Endothelial cell of umbilical vein (primary cell): ENCODE measurements at regions not wholly inside any gene's neighbourhood (a gene's known extent, or its start where the extent isn't known, plus 50 kb on each side); places are given as distances from the start of the nearest gene placed in this dataset.

Experiments
- BruUV-seq: library from RNA; stranded (reverse); fragments of 400-500 nt; replicated peaks from 2 replicates; lab custom pipeline; 2021; lab: Mats Ljungman, UMichigan
- CTCF ChIA-PET: fragments of 300-600, 350-600 bp; sonication (Branson Sonifier 250); formaldehyde crosslinking; loops from one replicate; lab custom pipeline; 2021; ENCODE audit warnings: antibody characterized with exemption, inconsistent platforms; lab: Charles Lee
- POLR2A ChIA-PET: fragments of 300-600, 350-600 bp; sonication (Branson Sonifier 250); formaldehyde crosslinking; loops from one replicate; lab custom pipeline; 2021; ENCODE audit warnings: antibody characterized with exemption, inconsistent platforms; lab: Charles Lee
- DNase-seq: peaks from one replicate; pipeline ENCODE4 v3.0.0-alpha.2; 2011; ENCODE audit warnings: low read depth, low spot score
- FAIRE-seq: peaks from 2 replicates; lab custom pipeline; 2011; peaks lifted over from hg19 to GRCh38; lab: Jason Lieb, UNC
- H2AFZ ChIP-seq: 2 replicates; pipeline ENCODE4 v1.6.0; 2012; ENCODE audit warnings: low read depth, low read length, control low read depth, inconsistent platforms
- H3K27ac ChIP-seq: 2 replicates; pipeline ENCODE4 v1.5.1; 2011; ENCODE audit warnings: low read depth, mild to moderate bottlenecking, control low read depth, low read length, moderate library complexity; ENCODE audit not compliant: insufficient read depth
- H3K27me3 ChIP-seq, 2 experiments: 2 replicates each; pipeline versions ENCODE4 v1.6.0 to v1.6.1; 2011; ENCODE audit warnings: low read length in 2 of 2, mixed read lengths in 1 of 2; ENCODE audit not compliant: control insufficient read depth in 2 of 2, insufficient read depth in 2 of 2
- H3K36me3 ChIP-seq, 2 experiments: 2 replicates in 1 of 2; 3 replicates in 1 of 2; pipeline ENCODE4 v1.5.1; 2011; ENCODE audit warnings: low read length in 2 of 2, mild to moderate bottlenecking in 1 of 2, moderate library complexity in 1 of 2; ENCODE audit not compliant: control insufficient read depth in 2 of 2, insufficient read depth in 2 of 2; ENCODE audit errors: extremely low read depth in 1 of 2
- H3K4me1 ChIP-seq: 3 replicates; pipeline ENCODE4 v1.5.1; 2011; ENCODE audit warnings: mild to moderate bottlenecking, low read length; ENCODE audit not compliant: control insufficient read depth, insufficient read depth; ENCODE audit errors: extremely low read depth
- H3K4me2 ChIP-seq: 2 replicates; pipeline ENCODE4 v1.6.1; 2011; ENCODE audit warnings: low read length, control low read depth, mixed read lengths; ENCODE audit not compliant: insufficient read depth
- H3K4me3 ChIP-seq, 3 experiments: fragments of 200-600 bp in 1 of 3; sonication (generic), shearing (Covaris generic) in 1 of 3; replicated peaks in 1 of 3; 2 replicates each; pipeline ENCODE4 v1.5.1; 2011 to 2016; ENCODE audit warnings: control low read depth in 3 of 3, low read length in 3 of 3, mild to moderate bottlenecking in 2 of 3, inconsistent platforms in 1 of 3, low read depth in 1 of 3, moderate library complexity in 1 of 3; ENCODE audit not compliant: insufficient read depth in 1 of 3
- H3K79me2 ChIP-seq: 2 replicates; pipeline ENCODE4 v1.6.0; 2012; ENCODE audit warnings: low read length, inconsistent platforms; ENCODE audit not compliant: control insufficient read depth, insufficient read depth
- H3K9ac ChIP-seq: replicated peaks from 2 replicates; pipeline ENCODE3; 2011; ENCODE audit warnings: low read length, control low read depth; ENCODE audit not compliant: insufficient read depth; ENCODE audit errors: extremely low read depth
- H3K9me1 ChIP-seq: replicated peaks from 3 replicates; pipeline ENCODE4 v1.6.0; 2011; ENCODE audit warnings: mild to moderate bottlenecking, low read length; ENCODE audit not compliant: control insufficient read depth, insufficient read depth; ENCODE audit errors: extremely low read depth
- H3K9me3 ChIP-seq: replicated peaks from 2 replicates; pipeline ENCODE4 v1.5.1; 2012; ENCODE audit warnings: low read length, inconsistent platforms; ENCODE audit not compliant: control insufficient read depth, insufficient read depth
- H4K20me1 ChIP-seq: replicated peaks from 2 replicates; pipeline ENCODE3; 2011; ENCODE audit warnings: mild to moderate bottlenecking, low read length; ENCODE audit not compliant: control insufficient read depth, insufficient read depth; ENCODE audit errors: extremely low read depth
- EZH2 ChIP-seq: IDR thresholded peaks from 2 replicates; pipeline ENCODE4 v1.6.1; 2012; ENCODE audit warnings: borderline replicate concordance, low read depth, mild to moderate bottlenecking, moderate library complexity, low read length, inconsistent platforms; ENCODE audit not compliant: severe bottlenecking
- FOS ChIP-seq: IDR thresholded peaks from 2 replicates; pipeline ENCODE4 v1.6.1; 2011; ENCODE audit warnings: mild to moderate bottlenecking, low read length, moderate library complexity, borderline replicate concordance; ENCODE audit not compliant: insufficient read depth
- GATA2 ChIP-seq: IDR thresholded peaks from 2 replicates; pipeline ENCODE4 v1.7.0; 2011; ENCODE audit warnings: low read depth, mild to moderate bottlenecking, moderate library complexity, mixed read lengths, low read length; ENCODE audit not compliant: insufficient read length, insufficient read depth
- JUN ChIP-seq: IDR thresholded peaks from 2 replicates; pipeline ENCODE4 v1.6.1; 2011; ENCODE audit warnings: borderline replicate concordance, low read depth; ENCODE audit not compliant: insufficient read length, insufficient read depth
- MYC ChIP-seq: IDR thresholded peaks from one replicate; pipeline ENCODE4 v1.6.1; 2011; ENCODE audit warnings: mild to moderate bottlenecking, low read depth, low read length
- POLR2A ChIP-seq: IDR thresholded peaks from 2 replicates; pipeline ENCODE4 v1.6.1; 2012; ENCODE audit warnings: low read depth, mild to moderate bottlenecking, control low read depth, low read length
- POLR2AphosphoS5 ChIP-seq: IDR thresholded peaks from 2 replicates; pipeline ENCODE4 v1.6.1; 2012; ENCODE audit warnings: low read depth, mild to moderate bottlenecking, control low read depth, low read length, moderate library complexity; ENCODE audit not compliant: insufficient read depth
- dilution Hi-C: fragments of 300-500 bp; cut with MboI; formaldehyde crosslinking; loops from one replicate; pipeline ENCODE4 v1.15.0; 2019; ENCODE audit warnings: low sequenced_read_pairs; ENCODE audit not compliant: extremely low pct_ligation_motif_present
- intact Hi-C: fragments of 100-400 bp; cut with micrococcal nuclease; formaldehyde crosslinking; loops from one replicate; pipeline ENCODE4 v1.10.0; 2022
- TF ChIP-seq, protein P1 (sequence below), 2 donors: IDR thresholded peaks; 1 replicate in 1 of 2; 2 replicates in 1 of 2; pipeline ENCODE4 v1.5.1; 2011; ENCODE audit warnings: low read length in 2 of 2, mild to moderate bottlenecking in 2 of 2, moderate library complexity in 2 of 2, control low read depth in 1 of 2, inconsistent platforms in 1 of 2, low read depth in 1 of 2; ENCODE audit not compliant: insufficient read depth in 1 of 2; ENCODE audit errors: extremely low read depth in 1 of 2
- TF ChIP-seq, protein P2 (sequence below): IDR thresholded peaks from 2 replicates; pipeline ENCODE4 v1.6.1; 2011; ENCODE audit not compliant: insufficient read depth, insufficient read length

- Histone ChIP-seq H3K9ac (no peak overlapping the region), H3K4me2 (no peak overlapping the region), H3K36me3 (no peaks in the 10 kb centered on the region), H3K79me2 (no peaks in the 10 kb centered on the region), H3K4me1 (no peaks in the 10 kb centered on the region), H3K9me3 (no peaks in the 10 kb centered on the region), H2AFZ (no peak overlapping the region), H3K27me3 (no peaks in the 10 kb centered on the region), H4K20me1 (no peaks in the 10 kb centered on the region), H3K9me1 (no peaks in the 10 kb centered on the region), H3K4me3 (no peak overlapping the region), H3K27ac (no peak overlapping the region)
- ChIA-PET POLR2A (no interaction called here), CTCF (interaction anchor here (0.9 to 1.5 kb wide), 3 partner anchors 10 to 158 kb away, joined by 3 to 5 read pairs (median 3); no protein-coding TSS in a partner anchor)
- dilution Hi-C loops = no loop called here
- no peak for TF ChIP-seq EZH2
- TF ChIP-seq, protein P1, sequence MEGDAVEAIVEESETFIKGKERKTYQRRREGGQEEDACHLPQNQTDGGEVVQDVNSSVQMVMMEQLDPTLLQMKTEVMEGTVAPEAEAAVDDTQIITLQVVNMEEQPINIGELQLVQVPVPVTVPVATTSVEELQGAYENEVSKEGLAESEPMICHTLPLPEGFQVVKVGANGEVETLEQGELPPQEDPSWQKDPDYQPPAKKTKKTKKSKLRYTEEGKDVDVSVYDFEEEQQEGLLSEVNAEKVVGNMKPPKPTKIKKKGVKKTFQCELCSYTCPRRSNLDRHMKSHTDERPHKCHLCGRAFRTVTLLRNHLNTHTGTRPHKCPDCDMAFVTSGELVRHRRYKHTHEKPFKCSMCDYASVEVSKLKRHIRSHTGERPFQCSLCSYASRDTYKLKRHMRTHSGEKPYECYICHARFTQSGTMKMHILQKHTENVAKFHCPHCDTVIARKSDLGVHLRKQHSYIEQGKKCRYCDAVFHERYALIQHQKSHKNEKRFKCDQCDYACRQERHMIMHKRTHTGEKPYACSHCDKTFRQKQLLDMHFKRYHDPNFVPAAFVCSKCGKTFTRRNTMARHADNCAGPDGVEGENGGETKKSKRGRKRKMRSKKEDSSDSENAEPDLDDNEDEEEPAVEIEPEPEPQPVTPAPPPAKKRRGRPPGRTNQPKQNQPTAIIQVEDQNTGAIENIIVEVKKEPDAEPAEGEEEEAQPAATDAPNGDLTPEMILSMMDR (IDR thresholded peaks at IDR 0.05; ENCODE audit: extremely low read depth in 1 of 2, insufficient read depth in 1 of 2, low read depth in 1 of 2, low read length in 2 of 2) = no peak
- TF ChIP-seq POLR2A = no peak
- TF ChIP-seq GATA2 = no peak
- no peak for TF ChIP-seq MYC
- no peak for TF ChIP-seq JUN
- TF ChIP-seq FOS = no peak
- TF ChIP-seq, protein P2, sequence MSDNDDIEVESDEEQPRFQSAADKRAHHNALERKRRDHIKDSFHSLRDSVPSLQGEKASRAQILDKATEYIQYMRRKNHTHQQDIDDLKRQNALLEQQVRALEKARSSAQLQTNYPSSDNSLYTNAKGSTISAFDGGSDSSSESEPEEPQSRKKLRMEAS = no peak
- TF ChIP-seq POLR2AphosphoS5 = no peak
- BruUV-seq = no TSS peak
- intact Hi-C loops = no loop called here
- DNase-seq (no peak), FAIRE-seq (no peak)
Measured at GRCh38 chr1:75996196-75996595, 64.0 kb upstream of the ASB17 start.
